Transverse colon (tissue), 4 donors: ENCODE measurements at regions not wholly inside any gene's neighbourhood (a gene's known extent, or its start where the extent isn't known, plus 50 kb on each side); places are given as distances from the start of the nearest gene placed in this dataset.

Experiments used
- CTCF ChIP-seq, 5 experiments: fragments of 200-600 bp in 3 of 5; fragments of 450-650 bp in 2 of 5; sonication (generic) in 3 of 5; IDR thresholded peaks; 1 replicate in 2 of 5; 2 replicates in 3 of 5; pipeline ENCODE4 v1.5.1; 2016 to 2017; ENCODE audit warnings: antibody characterized with exemption in 5 of 5, inconsistent platforms in 3 of 5, mild to moderate bottlenecking in 2 of 5, moderate library complexity in 1 of 5
- EP300 ChIP-seq: sonication (generic); formaldehyde crosslinking; IDR thresholded peaks from one replicate; pipeline ENCODE4 v1.6.1; 2017; ENCODE audit warnings: antibody characterized with exemption, low read depth
- POLR2A ChIP-seq: fragments of 450-650 bp; IDR thresholded peaks from one replicate; pipeline ENCODE4 v1.6.1; 2016; ENCODE audit warnings: antibody characterized with exemption, mild to moderate bottlenecking, moderate library complexity
- POLR2AphosphoS5 ChIP-seq, 3 donors: sonication (generic); formaldehyde crosslinking; IDR thresholded peaks; one replicate each; pipeline ENCODE4 v1.6.1; 2016; ENCODE audit warnings: antibody characterized with exemption in 3 of 3

- TF ChIP-seq CTCF (IDR thresholded peaks at IDR 0.05) (no peak), POLR2AphosphoS5 (IDR thresholded peaks at IDR 0.05) (no peak), POLR2A (no peak), EP300 (no peak)
These were observed 177.7 kb upstream of the RAG2 start for GRCh38 chr11:36775756-36776155.
